ENCODE measurements at regions not wholly inside any gene's neighbourhood (a gene's known extent, or its start where the extent isn't known, plus 50 kb on each side); places are given as distances from the start of the nearest gene placed in this dataset.
A peak's percentile ranks its signal among the peaks of the same experiment; 100 is the strongest.
"Not testable (repeated sequence)": the region's sequence is repeated elsewhere in the genome, so short reads cannot be mapped to it uniquely, and the experiment has no call there.

DNA sequence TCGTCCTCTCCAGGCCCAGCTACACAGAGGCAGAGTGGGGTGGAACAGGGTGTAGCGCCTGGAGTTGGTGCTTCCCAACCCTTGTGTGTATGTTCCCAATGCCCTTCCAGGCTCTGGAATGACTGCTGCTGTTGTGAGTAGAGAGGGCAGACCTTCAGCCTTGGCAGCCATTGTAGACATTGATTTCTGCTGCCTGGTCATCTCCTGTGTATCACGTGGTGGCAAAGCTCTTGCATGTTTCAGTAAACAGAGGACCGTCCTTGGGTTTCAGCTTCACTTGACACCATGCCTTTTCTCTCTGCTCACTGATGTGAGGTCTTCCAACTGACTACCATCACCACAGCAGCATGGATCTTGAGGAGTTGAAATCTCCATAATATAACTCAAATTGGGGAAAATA is 397.9 kb downstream of the COG6 start:
- DNase-seq: no peak

DNA sequence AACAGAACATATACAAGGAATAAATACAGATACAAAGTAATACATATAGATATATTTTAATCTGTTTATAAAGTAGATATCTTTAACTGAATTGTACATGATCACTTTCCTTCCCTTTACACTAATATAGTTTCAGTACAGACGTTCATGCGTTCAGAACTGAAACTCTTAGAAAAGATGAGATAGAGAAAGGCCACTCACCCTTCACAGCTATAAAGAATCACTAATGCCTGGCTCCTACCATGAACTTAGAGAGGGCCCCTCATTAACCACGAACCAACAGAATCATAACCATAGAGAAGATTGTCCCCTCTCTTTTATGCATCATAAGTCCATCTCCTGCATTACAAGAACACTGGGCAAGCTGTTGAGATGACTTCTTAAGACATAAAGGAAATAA is 399.0 kb downstream of the COG6 start:
- DNase-seq: not testable (repeated sequence)

DNA sequence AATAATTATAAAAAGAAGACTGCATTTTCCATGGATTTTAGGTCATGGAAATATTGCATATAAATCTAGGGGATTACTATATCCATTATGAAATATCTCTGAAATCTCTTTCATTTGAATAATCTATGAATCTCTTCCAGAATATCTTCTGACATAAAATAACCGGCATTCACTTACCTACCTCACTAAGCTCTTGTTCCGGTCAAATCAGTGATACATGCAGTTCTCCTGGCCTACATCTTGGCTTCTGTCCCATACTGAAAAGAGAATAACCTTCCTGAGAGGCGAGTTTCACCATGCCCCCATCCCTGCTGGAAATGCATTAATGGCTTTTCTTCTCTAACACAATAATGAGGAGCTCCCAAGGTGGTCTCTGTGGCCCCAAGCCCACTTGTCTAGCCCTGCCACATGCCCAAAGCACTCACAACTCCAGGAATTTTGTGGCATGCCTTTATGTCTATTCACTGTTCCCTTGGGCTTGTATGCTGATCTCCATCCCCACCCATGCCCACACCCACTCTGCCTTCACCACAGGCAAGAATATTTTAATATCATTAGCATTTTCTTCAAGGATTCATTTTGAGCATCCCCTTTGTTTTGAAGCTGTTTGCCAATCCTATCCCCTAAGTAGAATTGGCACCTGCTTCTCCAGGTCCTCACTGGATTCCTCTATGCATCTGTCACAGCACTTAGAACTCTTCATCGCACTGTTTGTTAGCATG is 401.6 kb downstream of the COG6 start:
- DNase-seq: no peak

DNA sequence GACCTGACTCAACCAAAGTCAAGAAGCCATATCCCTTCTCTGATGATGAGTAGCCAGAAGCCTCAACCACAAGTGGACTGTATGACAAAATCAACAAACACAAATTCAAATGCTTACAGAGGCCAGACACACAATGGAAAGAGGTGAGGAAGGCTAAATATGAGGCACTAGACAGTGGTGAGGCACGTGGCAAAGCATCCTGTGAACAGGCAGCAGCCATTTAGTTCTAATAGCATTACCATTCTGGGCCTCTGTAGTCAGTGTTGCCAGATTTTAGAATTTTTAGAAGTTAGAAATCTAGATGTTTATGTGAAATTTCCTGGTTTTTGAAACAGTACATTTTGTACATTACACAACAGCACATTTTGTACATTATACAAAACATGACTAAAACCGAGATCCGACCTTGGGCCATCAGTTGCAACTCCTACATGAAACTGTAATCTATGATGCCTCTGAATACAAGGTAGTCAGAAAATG is 403.3 kb downstream of the COG6 start:
- DNase-seq: no peak

DNA sequence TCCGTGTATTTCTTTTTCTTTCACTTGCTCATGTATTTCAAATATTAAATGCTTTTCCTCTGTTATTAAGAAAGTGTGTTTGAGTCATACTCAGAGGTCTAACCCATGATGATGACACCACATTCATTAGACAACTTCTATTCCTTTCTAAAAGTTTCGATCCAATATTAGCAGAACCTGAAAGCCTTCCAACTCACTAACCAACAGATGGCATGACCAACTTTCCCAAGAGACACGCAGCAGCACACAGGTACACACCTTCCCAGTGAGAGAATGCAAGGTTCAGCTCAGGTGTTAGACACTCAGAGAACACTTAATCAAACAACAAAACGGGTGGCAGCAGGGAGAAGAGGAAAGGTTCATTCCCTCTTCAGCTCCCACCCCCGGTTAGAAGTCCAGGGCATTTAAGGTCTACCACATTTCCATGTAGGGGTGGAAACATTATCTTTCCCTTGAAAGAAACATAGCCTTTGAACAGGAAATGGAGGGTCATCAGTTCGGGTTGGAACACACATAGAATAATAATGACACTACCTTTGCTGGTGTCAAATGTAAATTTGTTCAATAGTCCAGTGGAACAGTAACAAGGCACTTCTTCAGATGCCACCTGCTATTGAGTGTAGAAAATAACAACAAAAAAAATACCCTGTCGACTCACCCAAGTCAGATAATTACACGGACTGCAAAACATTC is 404.2 kb downstream of the COG6 start:
- DNase-seq: no peak

DNA sequence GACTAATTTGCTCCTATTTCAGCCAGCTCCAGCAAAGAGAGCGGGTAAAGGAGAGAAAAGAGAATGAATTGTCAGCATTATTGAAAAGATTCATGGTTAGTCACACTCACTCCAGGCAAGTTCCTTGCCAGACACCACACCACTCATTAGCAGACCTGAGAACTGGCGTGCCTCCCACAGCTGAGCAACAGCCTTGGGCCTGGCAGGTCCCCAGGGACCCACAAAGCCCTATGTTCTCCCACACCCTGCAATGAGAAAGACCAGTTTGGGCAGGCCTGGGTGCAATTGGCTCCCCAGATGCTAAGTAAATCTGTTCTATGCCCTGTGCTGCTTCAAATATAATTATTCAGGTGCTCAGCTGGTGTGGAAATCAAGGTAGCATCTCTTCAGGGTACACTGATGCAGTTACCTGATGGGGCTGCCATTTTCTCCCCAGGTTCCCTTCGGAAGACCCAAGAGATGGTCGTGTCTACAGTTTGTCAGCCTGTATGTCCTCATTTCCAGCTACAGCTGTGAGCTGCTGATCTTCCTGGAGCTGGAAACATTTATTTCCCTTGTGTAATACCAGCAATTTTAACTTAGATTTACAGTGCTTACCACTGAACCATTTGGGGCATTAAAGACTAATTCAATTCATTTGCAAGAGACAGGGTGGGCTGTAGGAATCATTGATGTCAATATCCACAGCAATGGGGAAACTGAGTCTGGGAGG is 405.0 kb downstream of the COG6 start:
- DNase-seq: peak; percentile 55

DNA sequence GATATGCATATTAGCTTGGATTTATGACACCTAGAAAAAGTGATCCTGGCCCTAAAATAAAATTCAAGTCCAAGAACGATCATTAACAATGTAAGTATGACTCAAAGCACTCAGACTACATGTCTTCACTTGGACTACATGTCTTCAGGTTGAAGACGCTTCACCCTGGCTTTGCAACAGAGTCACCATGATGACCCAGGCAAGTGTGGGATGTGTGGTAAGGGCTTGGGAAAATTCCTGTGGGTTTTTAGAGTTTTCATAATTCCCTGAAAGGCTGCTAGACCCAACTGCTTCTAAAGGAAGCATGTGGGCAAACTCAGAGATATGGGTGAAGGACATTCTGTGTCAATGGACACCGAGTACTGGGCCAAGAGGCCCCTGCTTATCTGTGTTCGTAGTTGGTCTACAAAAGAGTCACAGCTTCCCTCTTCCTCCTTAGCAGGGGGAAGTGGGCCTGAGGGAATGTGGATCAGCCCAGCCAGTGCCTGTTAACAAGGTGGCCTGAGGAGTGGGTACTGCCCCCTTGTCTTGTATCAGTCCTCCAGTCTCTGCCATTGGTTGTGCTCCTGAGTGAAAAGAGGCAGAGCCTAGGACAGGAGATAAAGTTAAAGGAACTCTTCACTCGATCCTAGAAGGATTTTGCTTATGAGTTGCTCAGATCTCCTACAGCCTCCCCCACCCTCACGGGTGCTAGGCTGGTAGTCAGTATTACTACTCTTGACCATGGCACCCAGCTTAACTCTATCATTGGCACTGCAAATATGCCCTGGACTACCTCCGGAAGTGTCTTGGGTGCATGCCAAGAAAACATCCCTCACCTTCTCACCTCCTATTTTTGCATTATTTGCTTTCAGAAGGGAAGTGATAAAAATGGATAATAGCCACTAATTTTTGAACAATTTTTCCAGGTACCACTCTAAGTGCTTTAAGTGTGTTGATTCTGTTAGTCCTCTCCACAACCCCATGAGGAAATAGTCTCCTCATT is 406.3 kb downstream of the COG6 start:
- no peak for DNase-seq

DNA sequence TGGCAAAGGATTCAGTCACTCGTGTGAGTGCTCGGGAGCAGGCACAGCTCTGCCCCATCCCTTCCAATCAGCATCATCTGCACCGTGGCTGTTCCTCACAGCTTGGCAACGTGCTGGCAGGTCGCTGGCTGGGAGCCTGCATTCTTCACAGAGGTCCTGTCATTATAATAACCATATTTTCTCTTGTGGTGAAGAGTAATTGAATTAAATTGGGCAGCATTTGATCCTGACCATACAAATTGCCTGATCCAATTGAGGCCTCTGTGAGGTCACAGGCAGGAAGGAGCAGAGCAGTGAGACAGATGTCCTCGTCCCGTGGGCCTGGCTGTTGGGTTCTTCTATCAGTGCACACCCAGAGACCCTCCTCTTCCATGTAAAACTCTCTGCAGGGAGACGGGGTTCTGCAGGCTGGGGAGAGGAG is 407.8 kb downstream of the COG6 start:
- DNase-seq: no peak

DNA sequence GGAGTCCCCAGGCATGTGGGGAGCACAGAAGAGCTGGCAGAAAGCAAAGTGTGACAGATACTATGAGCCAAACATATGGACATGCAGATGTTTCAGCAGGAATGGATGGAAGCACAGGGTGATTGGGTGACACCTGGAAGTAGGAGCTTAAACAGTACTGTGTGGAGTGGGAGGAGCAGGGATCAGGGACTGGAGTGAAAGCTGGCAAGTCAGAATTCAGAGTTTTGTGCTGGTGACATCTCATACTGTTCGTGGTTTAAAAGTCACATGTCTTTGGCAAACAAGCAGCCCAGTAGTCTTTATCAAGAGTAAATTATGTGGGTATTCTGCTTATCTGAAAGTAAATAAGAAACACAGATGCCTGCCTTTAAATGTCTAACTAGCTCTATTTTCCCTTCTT is 408.2 kb downstream of the COG6 start:
- no peak for DNase-seq

DNA sequence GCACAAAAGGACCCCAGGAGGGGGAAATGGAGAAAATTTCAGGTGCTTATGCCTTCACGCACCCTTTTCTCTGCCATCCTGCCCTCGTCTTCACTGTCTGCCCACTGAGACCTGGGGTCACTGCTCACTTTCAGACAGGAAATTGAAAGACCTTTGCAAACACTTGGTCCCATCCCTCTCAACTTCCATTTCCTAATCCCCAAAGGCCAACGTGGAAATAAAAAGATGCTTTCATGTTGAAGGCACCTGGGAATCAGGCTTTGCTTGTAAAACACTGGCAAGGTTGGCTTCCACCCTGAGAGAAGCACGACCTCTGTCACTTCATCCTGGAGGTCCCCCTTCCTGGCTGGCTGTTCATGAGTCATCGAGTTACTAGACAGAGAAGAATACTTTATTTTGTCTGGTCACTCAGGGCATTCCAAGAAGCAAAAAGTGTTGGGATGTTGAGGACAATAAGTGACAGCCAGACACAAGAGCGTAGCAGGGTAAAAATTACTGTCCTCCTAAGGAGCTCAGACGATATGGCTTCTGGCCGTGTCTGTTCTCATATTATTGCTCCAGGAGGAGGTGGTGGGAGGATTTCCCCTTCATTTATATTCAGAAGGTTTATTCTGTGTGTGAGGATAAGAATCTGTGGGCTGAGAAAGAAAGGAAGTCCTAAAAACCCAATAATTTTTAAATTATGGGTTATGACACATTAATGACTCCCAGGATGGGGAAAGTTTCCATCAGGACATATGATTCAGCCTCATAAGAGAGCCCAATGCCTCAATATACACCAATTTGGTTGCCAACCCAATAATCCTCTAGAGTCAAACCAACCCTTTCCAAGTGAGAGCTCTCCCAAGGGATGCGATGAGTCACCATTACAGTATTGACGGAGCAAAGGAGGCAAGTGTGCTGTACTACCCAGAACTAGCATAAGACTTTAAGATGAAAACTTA is 409.0 kb downstream of the COG6 start:
- DNase-seq: no peak

DNA sequence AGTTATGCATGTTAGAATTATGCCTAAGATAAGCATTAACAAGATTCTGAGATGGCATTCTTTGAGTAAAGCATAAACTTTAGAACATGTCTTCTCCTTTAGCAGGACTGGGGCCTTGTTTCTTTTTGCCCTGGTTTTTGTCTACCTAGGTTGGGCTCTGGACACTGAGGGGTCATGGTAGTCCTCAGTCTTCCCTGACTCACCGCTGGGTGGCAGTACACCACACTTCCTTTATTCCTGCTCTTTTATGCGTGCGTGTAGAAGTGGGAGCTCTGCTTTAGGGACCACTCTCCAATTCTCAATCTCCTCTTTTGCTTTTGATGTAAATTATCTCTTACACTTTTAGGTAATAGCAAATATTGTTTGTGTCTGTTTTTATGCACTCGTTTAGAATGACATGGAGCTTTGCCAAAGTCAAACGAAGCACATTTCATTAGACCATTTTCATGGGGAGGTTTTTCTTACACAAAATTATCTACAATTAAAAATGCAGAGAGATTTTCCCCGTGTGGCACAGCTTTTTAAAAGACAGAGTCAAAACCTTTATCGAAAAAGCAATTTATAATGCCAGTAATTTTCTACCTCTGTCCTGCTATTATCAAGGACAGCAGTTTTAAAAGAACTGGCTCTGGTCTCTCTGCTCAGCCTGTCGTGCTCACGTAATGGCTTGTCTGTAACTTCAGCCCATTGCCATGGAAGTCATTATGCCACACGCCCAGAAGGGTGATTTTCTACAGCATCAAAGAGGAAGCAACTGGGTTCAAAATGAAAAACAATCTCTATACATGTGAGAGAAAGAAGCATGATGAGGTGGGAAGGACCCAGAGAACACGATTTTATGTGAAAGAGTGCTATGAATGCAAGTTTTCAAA is 413.9 kb downstream of the COG6 start:
- peak; percentile 54 for DNase-seq

DNA sequence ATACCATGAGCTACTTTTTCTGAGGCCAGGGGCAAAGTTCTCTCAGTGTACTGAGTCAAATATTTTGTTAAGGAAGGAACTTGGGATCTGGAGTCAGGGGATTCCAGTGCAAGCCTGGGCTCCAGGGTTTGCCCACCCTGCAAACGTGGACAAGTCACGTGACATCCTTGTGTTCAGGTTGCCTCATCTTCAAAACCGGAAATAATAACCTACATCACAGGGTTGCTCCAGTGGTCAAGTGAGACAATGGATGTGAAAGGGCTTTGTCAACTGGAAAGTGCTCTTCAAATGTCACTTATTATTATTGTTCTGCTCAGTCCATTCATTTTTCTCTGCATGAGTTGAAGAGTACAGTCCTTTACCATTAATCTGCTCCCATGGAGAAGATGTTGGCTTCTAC is 414.9 kb downstream of the COG6 start:
- DNase-seq: no peak

DNA sequence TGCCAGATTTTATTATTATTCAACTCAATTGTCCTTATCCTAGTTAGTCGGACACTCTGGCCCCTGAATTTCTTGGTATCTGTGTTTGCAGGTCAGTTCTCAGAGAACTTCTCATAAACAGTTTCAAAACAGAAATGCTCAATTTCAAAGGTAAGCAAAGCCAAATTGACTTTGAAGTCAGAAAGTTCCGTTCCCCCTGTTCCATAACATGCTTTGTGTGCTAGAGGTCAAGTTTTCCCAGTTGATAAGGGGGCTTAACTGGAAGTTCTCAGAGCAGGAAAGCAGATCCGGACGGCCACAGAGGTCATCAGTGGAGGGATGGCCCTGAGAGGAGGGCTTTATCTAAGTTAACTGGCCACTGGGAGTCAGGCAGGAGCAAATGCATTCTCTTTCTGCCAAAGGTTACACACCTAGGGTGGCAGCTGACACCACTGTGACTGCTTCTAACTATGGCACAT is 417.2 kb downstream of the COG6 start:
- DNase-seq: no peak

DNA sequence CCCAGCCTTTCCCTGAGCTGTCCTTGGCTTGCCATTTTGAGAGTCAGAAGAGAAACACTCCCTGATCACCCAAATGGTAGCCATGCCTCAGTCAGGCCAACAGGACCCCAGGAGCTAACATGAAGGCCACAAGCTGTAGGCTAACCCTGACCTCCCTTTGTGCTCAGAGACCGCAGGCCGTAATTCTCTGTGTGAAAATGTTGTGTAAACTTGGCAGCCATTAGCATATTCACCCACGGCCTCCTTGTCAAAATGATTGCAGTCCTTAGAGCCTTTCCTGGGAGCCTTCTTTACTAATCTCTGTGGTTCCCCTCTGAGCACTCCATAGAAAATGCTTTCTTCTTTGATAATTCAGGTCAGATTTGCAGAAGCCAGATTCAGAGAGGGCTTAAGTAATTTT is 418.9 kb downstream of the COG6 start:
- DNase-seq: no peak

DNA sequence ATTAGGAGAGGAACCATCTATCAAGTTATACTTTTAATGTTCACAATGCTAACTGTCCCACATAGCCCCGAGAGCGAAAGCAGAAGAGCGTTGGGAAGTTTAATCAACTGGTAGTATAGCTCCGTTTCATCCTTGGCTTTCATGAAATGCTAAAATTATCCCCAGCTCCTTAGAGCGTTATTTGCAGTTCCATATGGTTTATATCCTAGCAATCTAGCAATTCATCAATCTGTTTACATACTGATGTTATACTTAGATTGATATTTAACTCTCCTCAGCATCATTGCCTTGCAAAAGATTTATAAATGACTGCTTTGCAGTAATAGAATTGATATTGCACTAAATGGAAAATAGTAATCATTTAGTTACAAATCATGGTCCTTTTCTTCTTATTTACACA is 419.8 kb downstream of the COG6 start:
- no peak for DNase-seq

DNA sequence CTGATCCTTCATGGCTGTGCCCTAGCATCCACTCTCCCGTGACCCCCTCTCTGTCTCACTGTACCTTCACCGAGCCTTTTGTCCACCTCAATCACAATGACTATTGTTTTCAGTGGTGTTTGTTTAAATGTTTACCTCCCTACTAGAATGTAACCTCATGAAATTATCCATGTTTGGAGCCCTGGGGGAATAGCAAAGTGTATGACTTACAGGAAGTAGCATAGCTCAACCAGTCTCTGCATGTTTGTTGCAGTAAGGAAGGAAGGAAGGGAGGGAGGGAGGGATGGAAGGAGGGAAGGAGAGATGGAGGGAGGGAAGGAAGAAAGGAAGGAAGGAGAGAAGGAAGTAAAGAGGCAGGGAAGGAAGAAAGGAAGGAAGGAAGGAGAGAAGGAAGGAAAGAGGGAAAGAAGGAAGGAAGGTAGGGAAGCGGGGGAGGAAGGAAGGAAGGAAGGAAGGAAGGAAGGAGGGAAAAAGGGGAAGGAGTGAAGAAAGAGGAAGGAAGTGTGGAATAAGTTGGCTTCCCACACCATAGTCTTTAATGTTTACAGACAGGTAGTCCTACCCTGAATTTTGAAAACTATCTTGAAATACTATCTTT is 421.4 kb downstream of the COG6 start:
- DNase-seq: no peak

DNA sequence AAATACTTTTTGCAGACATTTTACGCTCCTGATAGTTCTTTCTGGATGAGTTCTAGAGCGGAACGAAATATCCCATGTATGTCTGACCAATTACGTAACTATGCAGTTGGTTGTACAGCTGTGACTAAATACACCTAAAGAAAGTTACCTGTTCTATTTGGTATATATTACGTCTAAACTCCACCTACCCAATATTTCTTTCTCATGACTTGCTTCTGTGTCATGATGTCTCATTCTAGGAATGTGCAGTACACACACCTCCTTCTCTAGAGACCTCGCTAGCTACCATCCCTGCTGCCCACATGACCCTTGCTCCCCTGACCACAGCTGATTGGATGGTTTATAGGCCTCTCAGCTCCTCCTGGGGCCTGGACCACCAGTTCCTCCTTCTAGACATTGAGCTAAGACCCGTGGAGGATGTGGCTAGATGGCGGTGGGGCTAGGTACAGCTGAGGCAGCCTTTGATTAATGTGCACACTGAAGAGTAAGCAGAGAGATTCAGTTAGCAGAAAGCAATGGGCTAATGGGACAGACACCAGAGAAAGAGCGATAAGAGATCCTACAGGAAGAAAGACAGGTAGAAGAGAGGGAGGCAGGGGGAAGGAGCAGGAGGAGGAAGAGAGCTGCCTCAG is 422.1 kb downstream of the COG6 start:
- no peak for DNase-seq

DNA sequence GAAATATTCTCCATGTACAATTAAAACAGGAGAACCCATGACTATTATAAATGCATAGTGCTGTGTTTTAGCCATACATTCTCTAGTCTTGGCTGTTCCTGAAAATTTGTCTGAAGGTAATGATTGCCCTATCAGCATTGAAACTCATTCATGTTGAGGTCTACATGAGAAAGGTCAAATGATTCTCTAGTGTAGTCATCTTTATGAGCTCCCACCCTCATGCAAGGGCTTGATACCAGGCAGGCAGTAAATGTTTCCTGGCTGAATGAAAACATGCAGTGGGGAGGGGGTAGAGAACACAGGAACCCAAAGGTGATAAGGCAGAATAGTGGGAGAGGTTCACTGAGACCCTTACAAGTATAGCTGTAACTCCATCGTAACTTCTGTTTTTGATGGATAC is 424.3 kb downstream of the COG6 start:
- no peak for DNase-seq

DNA sequence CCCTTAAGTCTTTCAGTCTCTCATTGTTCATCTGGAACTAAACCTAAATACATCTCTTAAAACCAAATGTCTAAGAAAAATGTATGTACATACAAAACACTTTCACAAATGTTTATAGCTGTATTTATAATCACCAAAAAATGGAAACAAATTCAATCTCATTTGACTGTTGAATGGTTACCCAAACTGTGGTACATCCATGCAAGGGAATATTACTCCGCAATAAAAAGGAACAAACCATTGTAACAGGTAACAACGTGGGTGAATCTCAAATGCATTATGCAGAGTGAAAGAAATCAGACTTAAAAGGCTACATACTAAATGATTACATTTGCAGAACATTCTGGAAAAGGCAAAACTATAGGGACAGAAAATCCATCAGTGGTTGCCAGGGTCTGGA is 425.2 kb downstream of the COG6 start:
- no peak for DNase-seq

DNA sequence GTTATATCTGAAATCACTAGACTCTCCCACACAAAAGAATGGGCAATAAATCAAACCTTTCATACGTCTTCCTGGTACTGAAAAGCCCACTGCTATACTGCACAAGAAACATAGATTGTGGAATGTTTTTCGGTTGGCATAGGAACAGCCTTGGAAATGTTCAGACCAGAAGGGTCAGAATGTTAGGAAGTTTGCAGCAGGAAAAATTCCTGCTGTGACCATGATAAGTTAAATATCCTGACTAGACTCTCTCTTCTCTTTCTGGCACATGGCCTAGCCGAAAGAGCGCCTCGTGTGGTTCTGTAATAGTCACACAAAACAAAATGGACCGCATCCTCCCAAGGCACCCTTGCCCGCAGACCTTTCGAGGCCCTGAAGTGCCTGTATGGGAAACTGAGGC is 427.2 kb downstream of the COG6 start:
- no peak for DNase-seq

Measured in stimulated activated naive CD4-positive, alpha-beta T cell treated with Interleukin-2 at 50 U/mL for 16 hours (primary cell).